GM12878 (cell line): ENCODE measurements at regions not wholly inside any gene's neighbourhood (a gene's known extent, or its start where the extent isn't known, plus 50 kb on each side); places are given as distances from the start of the nearest gene placed in this dataset.

Experiments used
- ATAC-seq: fragments of 200-7000 bp; cut with Tn5 transposase; 3 replicates; pipeline ENCODE4 v1.9.1; 2020; ENCODE audit warnings: mild to moderate bottlenecking, moderate library complexity
- BruUV-seq: library from RNA; stranded (reverse); fragments of 400-500 nt; replicated peaks from 2 replicates; lab custom pipeline; 2021; lab: Mats Ljungman, UMichigan
- CTCF ChIA-PET: fragments of 300-600 bp; sonication (Branson Sonifier 250); formaldehyde crosslinking; extraction: SDS; loops from one replicate; lab custom pipeline; 2021; ENCODE audit warnings: inconsistent platforms; lab: Yijun Ruan, JAX
- POLR2A ChIA-PET: fragments of 350-600 bp; formaldehyde crosslinking; extraction: SDS; loops from one replicate; lab custom pipeline; 2021; ENCODE audit warnings: inconsistent platforms; lab: Charles Lee
- RAD21 ChIA-PET: fragments of 300-600 bp; sonication (Branson Sonifier 250); formaldehyde crosslinking; loops from one replicate; lab custom pipeline; 2023; ENCODE audit warnings: antibody characterized with exemption; ENCODE audit not compliant: unreplicated experiment; lab: Charles Lee
- SMC1A ChIA-PET: fragments of 300-600 bp; sonication (Branson Sonifier 250); formaldehyde crosslinking; loops from one replicate; lab custom pipeline; 2023; ENCODE audit not compliant: unreplicated experiment, uncharacterized antibody; lab: Charles Lee
- DNase-seq: peaks from one replicate; pipeline ENCODE4 v3.0.0-alpha.2; 2011; ENCODE audit warnings: low read depth, low spot score
- FAIRE-seq: peaks from 3 replicates; lab custom pipeline; 2011; peaks lifted over from hg19 to GRCh38; lab: Jason Lieb, UNC
- H2AFZ ChIP-seq: 2 replicates; pipeline ENCODE4 v1.6.0; 2011; ENCODE audit warnings: low read depth, low read length, control low read depth; ENCODE audit not compliant: control insufficient read depth
- H3K27ac ChIP-seq: 2 replicates; pipeline ENCODE4 v1.5.1; 2011; ENCODE audit warnings: control low read depth; ENCODE audit not compliant: control insufficient read depth, insufficient read depth
- H3K27me3 ChIP-seq, 2 experiments: replicated peaks in 1 of 2; 2 replicates each; pipeline versions ENCODE4 v1.6.0 to v1.6.1; 2011; ENCODE audit warnings: low read length in 1 of 2; ENCODE audit not compliant: control insufficient read depth in 2 of 2, insufficient read depth in 2 of 2
- H3K36me3 ChIP-seq, 2 experiments: 2 replicates each; pipeline ENCODE4 v1.5.1; 2011; ENCODE audit warnings: low read length in 1 of 2; ENCODE audit not compliant: control insufficient read depth in 2 of 2, insufficient read depth in 2 of 2
- H3K4me1 ChIP-seq: 2 replicates; pipeline ENCODE4 v1.6.1; 2011; ENCODE audit warnings: mild to moderate bottlenecking, low read length, moderate library complexity, mixed read lengths; ENCODE audit not compliant: control insufficient read depth, insufficient read depth
- H3K4me2 ChIP-seq: 2 replicates; pipeline ENCODE4 v1.6.0; 2011; ENCODE audit warnings: control low read depth; ENCODE audit not compliant: control insufficient read depth, insufficient read depth
- H3K4me3 ChIP-seq: fragments of 200-600 bp; sonication (generic); 2 replicates; pipeline ENCODE4 v1.5.1; 2016
- H3K79me2 ChIP-seq: 2 replicates; pipeline ENCODE4 v1.6.0; 2011; ENCODE audit warnings: low read length; ENCODE audit not compliant: control insufficient read depth, insufficient read depth
- H3K9ac ChIP-seq: 2 replicates; pipeline ENCODE4 v1.8.0; 2011; ENCODE audit warnings: low read length, control low read depth, mixed read lengths; ENCODE audit not compliant: control insufficient read depth, insufficient read depth
- H3K9me3 ChIP-seq: replicated peaks from 3 replicates; pipeline ENCODE4 v1.5.1; 2011; ENCODE audit warnings: mild to moderate bottlenecking, low read length; ENCODE audit not compliant: control insufficient read depth, insufficient read depth
- H4K20me1 ChIP-seq: 2 replicates; pipeline ENCODE4 v1.6.0; 2011; ENCODE audit not compliant: control insufficient read depth, insufficient read depth
- ATF2 ChIP-seq: IDR thresholded peaks from 2 replicates; pipeline ENCODE4 v1.6.1; 2012; ENCODE audit warnings: low read length, inconsistent platforms
- BCLAF1 ChIP-seq: fragments of 450-650 bp; IDR thresholded peaks from 2 replicates; pipeline ENCODE4 v1.6.1; 2017; ENCODE audit warnings: antibody characterized with exemption, mild to moderate bottlenecking, moderate library complexity
- BHLHE40 ChIP-seq, 2 experiments: fragments of 450-650 bp in 1 of 2; IDR thresholded peaks; 2 replicates each; pipeline ENCODE4 v1.6.1; 2011 to 2017; ENCODE audit warnings: low read depth in 2 of 2, borderline replicate concordance in 1 of 2, improper control_type of control experiment in 1 of 2, low read length in 1 of 2, mild to moderate bottlenecking in 1 of 2
- MEF2B ChIP-seq: fragments of 450-650 bp; IDR thresholded peaks from 2 replicates; pipeline ENCODE4 v1.6.1; 2018; ENCODE audit warnings: mild to moderate bottlenecking, moderate library complexity; ENCODE audit not compliant: partially characterized antibody, poor library complexity, severe bottlenecking
- MYB ChIP-seq: fragments of 150-350 bp; IDR thresholded peaks from 2 replicates; pipeline ENCODE4 v1.6.1; 2014; ENCODE audit warnings: mild to moderate bottlenecking, low read depth, low read length, borderline replicate concordance
- MYC ChIP-seq: IDR thresholded peaks from 2 replicates; pipeline ENCODE4 v1.6.1; 2011; ENCODE audit warnings: mild to moderate bottlenecking, low read length, moderate library complexity, inconsistent platforms; ENCODE audit not compliant: insufficient read depth, insufficient replicate concordance, insufficient read length, severe bottlenecking
- NBN ChIP-seq: fragments of 450-650 bp; IDR thresholded peaks from 2 replicates; pipeline ENCODE4 v1.6.1; 2016
- NKRF ChIP-seq: fragments of 450-650 bp; conservative IDR thresholded peaks from 2 replicates; pipeline ENCODE4 v1.6.1; 2017; ENCODE audit warnings: mild to moderate bottlenecking, moderate library complexity
- NR2C2 ChIP-seq: IDR thresholded peaks from 2 replicates; pipeline ENCODE4 v1.6.1; 2011; ENCODE audit warnings: borderline replicate concordance, low read depth; ENCODE audit not compliant: control insufficient read depth, insufficient read length
- RUNX3 ChIP-seq: IDR thresholded peaks from 2 replicates; pipeline ENCODE4 v1.6.1; 2012; ENCODE audit warnings: low read length, inconsistent platforms
- SREBF1 ChIP-seq: IDR thresholded peaks from 2 replicates; pipeline ENCODE4 v1.6.1; 2012; ENCODE audit warnings: mild to moderate bottlenecking, low read length
- SUZ12 ChIP-seq: fragments of 200-600 bp; sonication (generic); IDR thresholded peaks from one replicate; pipeline ENCODE4 v1.6.1; 2018; ENCODE audit warnings: antibody characterized with exemption, mild to moderate bottlenecking; ENCODE audit not compliant: unreplicated experiment
- ZNF592 ChIP-seq: fragments of 450-650 bp; IDR thresholded peaks from 2 replicates; pipeline ENCODE4 v1.6.1; 2017; ENCODE audit warnings: mild to moderate bottlenecking, moderate library complexity
- WGBS: methylation state at CpG from one replicate; pipeline ENCODE4 v1.1.6; 2016; ENCODE audit warnings: low lambda C conversion rate; ENCODE audit not compliant: insufficient replicate concordance, insufficient coverage; ENCODE audit errors: missing lambda C conversion rate; 5-methylcytosine and 5-hydroxymethylcytosine counted together
- in situ Hi-C: fragments of 300-500 bp; cut with MboI; formaldehyde crosslinking; loops from 9 replicates; pipeline ENCODE4 v1.14.3; 2018; ENCODE audit warnings: mixed read lengths
- intact Hi-C: fragments of 100-400 bp; cut with micrococcal nuclease; formaldehyde crosslinking; loops from one replicate; pipeline ENCODE4 v1.14.2; 2022; ENCODE audit not compliant: unreplicated experiment

GRCh38 chr17:27222515-27222914, 71.4 kb upstream of the WSB1 start:
- no peak overlapping the region for H3K9ac ChIP-seq
- no peak overlapping the region for H3K4me3 ChIP-seq
- H3K9me3 ChIP-seq, result no peaks in the 10 kb centered on the region; the same call in 2 of the 3 replicates
- ChIA-PET CTCF (interaction anchor here (1.4 to 2.3 kb wide), 2 partner anchors 14 to 16 kb away, joined by 3 to 16 read pairs; no protein-coding TSS in a partner anchor), RAD21 (interaction anchor here (0.9 to 1.9 kb wide), 2 partner anchors 14 to 138 kb away, joined by 3 to 10 read pairs; no protein-coding TSS in a partner anchor), SMC1A (interaction anchor here (10.3 kb wide), 1 partner anchor 17 kb away, joined by 137 read pairs; no protein-coding TSS in a partner anchor), POLR2A (interaction anchor here (1.2 kb wide), 1 partner anchor 16 kb away, joined by 6 read pairs; no protein-coding TSS in a partner anchor)
- BruUV-seq, result no TSS peak
- no peak overlapping the region for H3K27ac ChIP-seq
- H2AFZ ChIP-seq, result no peak overlapping the region
- TF ChIP-seq BCLAF1, result no peak
- no peak for TF ChIP-seq NR2C2
- TF ChIP-seq NBN, result no peak
- TF ChIP-seq RUNX3, result no peak
- TF ChIP-seq SUZ12, result no peak
- no peak for TF ChIP-seq NKRF
- TF ChIP-seq BHLHE40 (IDR thresholded peaks at IDR 0.05; ENCODE audit: borderline replicate concordance in 1 of 2, low read depth in 2 of 2, low read length in 1 of 2), result no peak
- TF ChIP-seq ATF2, result no peak
- no peak for TF ChIP-seq SREBF1
- TF ChIP-seq ZNF592, result no peak
- no peak for TF ChIP-seq MYB
- TF ChIP-seq MEF2B, result no peak
- TF ChIP-seq MYC, result no peak
- H3K27me3 ChIP-seq, result no peaks in the 10 kb centered on the region
- H3K36me3 ChIP-seq, result no peaks in the 10 kb centered on the region
- in situ Hi-C loops (no loop called here), intact Hi-C loops (no loop called here)
- DNase-seq, result no peak
- H3K4me1 ChIP-seq, result peaks cover 26% of the 10 kb centered on the region
- H3K4me2 ChIP-seq, result no peak overlapping the region
- no peaks in the 10 kb centered on the region for H3K79me2 ChIP-seq
- ATAC-seq, result no peak
- no peak for FAIRE-seq
- H4K20me1 ChIP-seq, result no peaks in the 10 kb centered on the region
- WGBS, result 94% methylated on average over 1 of the region's 1 CpG
